ENCODE measurements at regions not wholly inside any gene's neighbourhood (a gene's known extent, or its start where the extent isn't known, plus 50 kb on each side); places are given as distances from the start of the nearest gene placed in this dataset.

- peaks cover 8% of the 10 kb centered on the region for H3K4me1 ChIP-seq (ENCODE audit: control insufficient read depth, insufficient read depth, low read length)
- H3K27me3 ChIP-seq (replicated peaks; ENCODE audit: control insufficient read depth, insufficient read depth, low read length): no peaks in the 10 kb centered on the region
- H3K9me3 ChIP-seq (ENCODE audit: control insufficient read depth, low read length): no peaks in the 10 kb centered on the region
- no peak overlapping the region for H3K9ac ChIP-seq (ENCODE audit: low read length)
- H3K4me3 ChIP-seq (ENCODE audit: low read length): no peak overlapping the region
- no peak for DNase-seq (ENCODE audit: low read depth)
- no peaks in the 10 kb centered on the region for H3K36me3 ChIP-seq (ENCODE audit: control insufficient read depth, insufficient read depth, low read length, severe bottlenecking)
Observed at GRCh38 chr13:26456650-26457049, 100.8 kb upstream of the WASF3 start.

DNA sequence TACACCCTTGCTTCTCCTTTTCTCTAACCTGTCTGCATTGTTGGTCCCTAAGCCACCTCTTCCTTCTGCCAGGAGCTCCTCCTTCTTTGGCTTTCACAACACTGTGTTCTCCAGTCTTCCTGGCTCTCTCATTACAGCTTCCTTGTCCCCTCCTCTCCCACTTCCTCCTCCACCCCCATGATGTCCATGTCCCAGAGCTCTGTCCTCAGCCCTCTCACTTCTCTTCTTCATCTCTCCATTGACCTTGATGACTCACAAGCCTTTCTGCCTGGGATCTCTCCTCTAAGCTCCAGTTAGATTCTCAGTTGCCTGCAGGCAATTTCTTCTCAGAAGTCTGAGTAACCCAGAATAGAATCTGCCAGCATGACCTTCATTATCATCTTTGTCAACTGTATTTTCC, 100.3 kb upstream of the WASF3 start:
- Histone ChIP-seq H3K27me3 (replicated peaks; ENCODE audit: control insufficient read depth, insufficient read depth, low read length) (no peaks in the 10 kb centered on the region), H3K9me3 (ENCODE audit: control insufficient read depth, low read length) (no peaks in the 10 kb centered on the region), H3K9ac (ENCODE audit: low read length) (no peak overlapping the region), H3K4me1 (ENCODE audit: control insufficient read depth, insufficient read depth, low read length) (peaks cover 8% of the 10 kb centered on the region), H3K4me3 (ENCODE audit: low read length) (no peak overlapping the region), H3K36me3 (ENCODE audit: control insufficient read depth, insufficient read depth, low read length, severe bottlenecking) (no peaks in the 10 kb centered on the region)
- DNase-seq (ENCODE audit: low read depth): peak; percentile 5

GRCh38 chr13:26458196-26458749, 99.2 kb upstream of the WASF3 start:
- Histone ChIP-seq H3K9ac (ENCODE audit: low read length) (no peak overlapping the region), H3K4me3 (ENCODE audit: low read length) (no peak overlapping the region), H3K9me3 (ENCODE audit: control insufficient read depth, low read length) (no peaks in the 10 kb centered on the region), H3K36me3 (ENCODE audit: control insufficient read depth, insufficient read depth, low read length, severe bottlenecking) (no peaks in the 10 kb centered on the region), H3K27me3 (replicated peaks; ENCODE audit: control insufficient read depth, insufficient read depth, low read length) (no peaks in the 10 kb centered on the region), H3K4me1 (ENCODE audit: control insufficient read depth, insufficient read depth, low read length) (peaks cover 8% of the 10 kb centered on the region)
- DNase-seq (ENCODE audit: low read depth): no peak

- H3K9ac ChIP-seq (ENCODE audit: low read length): no peak overlapping the region
- no peaks in the 10 kb centered on the region for H3K27me3 ChIP-seq (replicated peaks; ENCODE audit: control insufficient read depth, insufficient read depth, low read length)
- H3K9me3 ChIP-seq (ENCODE audit: control insufficient read depth, low read length): no peaks in the 10 kb centered on the region
- H3K4me1 ChIP-seq (ENCODE audit: control insufficient read depth, insufficient read depth, low read length): peaks cover 8% of the 10 kb centered on the region
- DNase-seq (ENCODE audit: low read depth): no peak
- H3K4me3 ChIP-seq (ENCODE audit: low read length): no peak overlapping the region
- H3K36me3 ChIP-seq (ENCODE audit: control insufficient read depth, insufficient read depth, low read length, severe bottlenecking): no peaks in the 10 kb centered on the region
Observed at GRCh38 chr13:26459276-26460131, 98.0 kb upstream of the WASF3 start.

GRCh38 chr13:26460648-26461047, 96.8 kb upstream of the WASF3 start:
- H3K4me3 ChIP-seq (ENCODE audit: low read length): no peak overlapping the region
- no peaks in the 10 kb centered on the region for H3K9me3 ChIP-seq (ENCODE audit: control insufficient read depth, low read length)
- H3K4me1 ChIP-seq (ENCODE audit: control insufficient read depth, insufficient read depth, low read length): peaks cover 8% of the 10 kb centered on the region
- no peaks in the 10 kb centered on the region for H3K27me3 ChIP-seq (replicated peaks; ENCODE audit: control insufficient read depth, insufficient read depth, low read length)
- H3K36me3 ChIP-seq (ENCODE audit: control insufficient read depth, insufficient read depth, low read length, severe bottlenecking): no peaks in the 10 kb centered on the region
- no peak overlapping the region for H3K9ac ChIP-seq (ENCODE audit: low read length)
- no peak for DNase-seq (ENCODE audit: low read depth)

- no peaks in the 10 kb centered on the region for H3K9me3 ChIP-seq (ENCODE audit: control insufficient read depth, low read length)
- DNase-seq (ENCODE audit: low read depth): no peak
- no peak overlapping the region for H3K4me3 ChIP-seq (ENCODE audit: low read length)
- H3K36me3 ChIP-seq (ENCODE audit: control insufficient read depth, insufficient read depth, low read length, severe bottlenecking): no peaks in the 10 kb centered on the region
- H3K27me3 ChIP-seq (replicated peaks; ENCODE audit: control insufficient read depth, insufficient read depth, low read length): no peaks in the 10 kb centered on the region
- peaks cover 8% of the 10 kb centered on the region for H3K4me1 ChIP-seq (ENCODE audit: control insufficient read depth, insufficient read depth, low read length)
- H3K9ac ChIP-seq (ENCODE audit: low read length): no peak overlapping the region
Observed at GRCh38 chr13:26463296-26463695, 94.2 kb upstream of the WASF3 start.

GRCh38 chr13:26463848-26464247, 93.6 kb upstream of the WASF3 start:
- Histone ChIP-seq H3K4me1 (ENCODE audit: control insufficient read depth, insufficient read depth, low read length) (peaks cover 8% of the 10 kb centered on the region), H3K27me3 (replicated peaks; ENCODE audit: control insufficient read depth, insufficient read depth, low read length) (no peaks in the 10 kb centered on the region), H3K36me3 (ENCODE audit: control insufficient read depth, insufficient read depth, low read length, severe bottlenecking) (no peaks in the 10 kb centered on the region), H3K9me3 (ENCODE audit: control insufficient read depth, low read length) (no peaks in the 10 kb centered on the region), H3K4me3 (ENCODE audit: low read length) (no peak overlapping the region), H3K9ac (ENCODE audit: low read length) (no peak overlapping the region)
- no peak for DNase-seq (ENCODE audit: low read depth)

- Histone ChIP-seq H3K27me3 (replicated peaks; ENCODE audit: control insufficient read depth, insufficient read depth, low read length) (no peaks in the 10 kb centered on the region), H3K36me3 (ENCODE audit: control insufficient read depth, insufficient read depth, low read length, severe bottlenecking) (no peaks in the 10 kb centered on the region), H3K4me1 (ENCODE audit: control insufficient read depth, insufficient read depth, low read length) (peaks cover 8% of the 10 kb centered on the region), H3K9me3 (ENCODE audit: control insufficient read depth, low read length) (no peaks in the 10 kb centered on the region), H3K4me3 (ENCODE audit: low read length) (no peak overlapping the region), H3K9ac (ENCODE audit: low read length) (no peak overlapping the region)
- DNase-seq (ENCODE audit: low read depth): no peak
Observed at GRCh38 chr13:26465514-26465913, 92.0 kb upstream of the WASF3 start.

GRCh38 chr13:26465954-26466353, 91.5 kb upstream of the WASF3 start:
- Histone ChIP-seq H3K9ac (ENCODE audit: low read length) (no peak overlapping the region), H3K4me3 (ENCODE audit: low read length) (no peak overlapping the region), H3K36me3 (ENCODE audit: control insufficient read depth, insufficient read depth, low read length, severe bottlenecking) (no peaks in the 10 kb centered on the region), H3K4me1 (ENCODE audit: control insufficient read depth, insufficient read depth, low read length) (peaks cover 8% of the 10 kb centered on the region), H3K27me3 (replicated peaks; ENCODE audit: control insufficient read depth, insufficient read depth, low read length) (no peaks in the 10 kb centered on the region), H3K9me3 (ENCODE audit: control insufficient read depth, low read length) (no peaks in the 10 kb centered on the region)
- DNase-seq (ENCODE audit: low read depth): no peak

GRCh38 chr13:26468265-26468801, 89.2 kb upstream of the WASF3 start:
- no peaks in the 10 kb centered on the region for H3K9me3 ChIP-seq (ENCODE audit: control insufficient read depth, low read length)
- H3K4me3 ChIP-seq (ENCODE audit: low read length): no peak overlapping the region
- no peak overlapping the region for H3K9ac ChIP-seq (ENCODE audit: low read length)
- DNase-seq (ENCODE audit: low read depth): no peak
- H3K36me3 ChIP-seq (ENCODE audit: control insufficient read depth, insufficient read depth, low read length, severe bottlenecking): no peaks in the 10 kb centered on the region
- H3K4me1 ChIP-seq (ENCODE audit: control insufficient read depth, insufficient read depth, low read length): peaks cover 8% of the 10 kb centered on the region
- H3K27me3 ChIP-seq (replicated peaks; ENCODE audit: control insufficient read depth, insufficient read depth, low read length): no peaks in the 10 kb centered on the region

- Histone ChIP-seq H3K36me3 (ENCODE audit: control insufficient read depth, insufficient read depth, low read length, severe bottlenecking) (no peaks in the 10 kb centered on the region), H3K27me3 (replicated peaks; ENCODE audit: control insufficient read depth, insufficient read depth, low read length) (no peaks in the 10 kb centered on the region), H3K9me3 (ENCODE audit: control insufficient read depth, low read length) (no peaks in the 10 kb centered on the region), H3K4me3 (ENCODE audit: low read length) (no peak overlapping the region), H3K9ac (ENCODE audit: low read length) (no peak overlapping the region), H3K4me1 (ENCODE audit: control insufficient read depth, insufficient read depth, low read length) (peaks cover 8% of the 10 kb centered on the region)
- no peak for DNase-seq (ENCODE audit: low read depth)
Observed at GRCh38 chr13:26469602-26470001, 87.9 kb upstream of the WASF3 start.

Measured in adipocyte (in vitro differentiated cells).